Epithelial cell of esophagus (primary cell): ENCODE measurements at regions not wholly inside any gene's neighbourhood (a gene's known extent, or its start where the extent isn't known, plus 50 kb on each side); places are given as distances from the start of the nearest gene placed in this dataset.

Source experiments
- DNase-seq: peaks from one replicate; pipeline ENCODE4 v3.0.0; 2010; ENCODE audit warnings: low read depth
- H3K4me3 ChIP-seq: 2 replicates; pipeline ENCODE4 v1.5.1; 2011; ENCODE audit warnings: mild to moderate bottlenecking, low read length, control low read depth
- CTCF ChIP-seq: IDR thresholded peaks from 2 replicates; pipeline ENCODE4 v1.5.1; 2011; ENCODE audit warnings: low read depth, mild to moderate bottlenecking, low read length, control low read depth, inconsistent platforms; ENCODE audit not compliant: insufficient read depth; ENCODE audit errors: missing control alignments

- no peak for TF ChIP-seq CTCF
- H3K4me3 ChIP-seq = no peak overlapping the region
- peak; percentile 1 for DNase-seq
Measured at GRCh38 chr7:109178342-109178741, 608.7 kb downstream of the DNAJB9 start.

GRCh38 chr7:109179601-109180000 is 609.9 kb downstream of the DNAJB9 start:
- DNase-seq = peak; percentile 50
- no peak for TF ChIP-seq CTCF
- H3K4me3 ChIP-seq = no peak overlapping the region

- no peak overlapping the region for H3K4me3 ChIP-seq
- no peak for DNase-seq
- no peak for TF ChIP-seq CTCF
Measured at GRCh38 chr7:109190766-109191398, 621.2 kb downstream of the DNAJB9 start.

- no peak for TF ChIP-seq CTCF
- H3K4me3 ChIP-seq = no peak overlapping the region
- DNase-seq = no peak
Measured at GRCh38 chr7:109206196-109206595, 636.5 kb downstream of the DNAJB9 start.

GRCh38 chr7:109213081-109213480 is 643.4 kb downstream of the DNAJB9 start:
- no peak overlapping the region for H3K4me3 ChIP-seq
- DNase-seq = no peak
- no peak for TF ChIP-seq CTCF

GRCh38 chr7:109215341-109215740 is 645.7 kb downstream of the DNAJB9 start:
- no peak for DNase-seq

More at GRCh38 chr7:109215341-109215740, 645.7 kb downstream of the DNAJB9 start:
- no peak for TF ChIP-seq CTCF
- H3K4me3 ChIP-seq = no peak overlapping the region
